ENCODE measurements at regions not wholly inside any gene's neighbourhood (a gene's known extent, or its start where the extent isn't known, plus 50 kb on each side); places are given as distances from the start of the nearest gene placed in this dataset.
"Not testable (repeated sequence)": the region's sequence is repeated elsewhere in the genome, so short reads cannot be mapped to it uniquely, and the experiment has no call there.

GRCh38 chr1:148377992-148378391 is 105.1 kb downstream of the PPIAL4G start:
- not testable (repeated sequence) for TF ChIP-seq POLR2A, POLR2AphosphoS5 (IDR thresholded peaks at IDR 0.05)
- TF ChIP-seq, protein P1, sequence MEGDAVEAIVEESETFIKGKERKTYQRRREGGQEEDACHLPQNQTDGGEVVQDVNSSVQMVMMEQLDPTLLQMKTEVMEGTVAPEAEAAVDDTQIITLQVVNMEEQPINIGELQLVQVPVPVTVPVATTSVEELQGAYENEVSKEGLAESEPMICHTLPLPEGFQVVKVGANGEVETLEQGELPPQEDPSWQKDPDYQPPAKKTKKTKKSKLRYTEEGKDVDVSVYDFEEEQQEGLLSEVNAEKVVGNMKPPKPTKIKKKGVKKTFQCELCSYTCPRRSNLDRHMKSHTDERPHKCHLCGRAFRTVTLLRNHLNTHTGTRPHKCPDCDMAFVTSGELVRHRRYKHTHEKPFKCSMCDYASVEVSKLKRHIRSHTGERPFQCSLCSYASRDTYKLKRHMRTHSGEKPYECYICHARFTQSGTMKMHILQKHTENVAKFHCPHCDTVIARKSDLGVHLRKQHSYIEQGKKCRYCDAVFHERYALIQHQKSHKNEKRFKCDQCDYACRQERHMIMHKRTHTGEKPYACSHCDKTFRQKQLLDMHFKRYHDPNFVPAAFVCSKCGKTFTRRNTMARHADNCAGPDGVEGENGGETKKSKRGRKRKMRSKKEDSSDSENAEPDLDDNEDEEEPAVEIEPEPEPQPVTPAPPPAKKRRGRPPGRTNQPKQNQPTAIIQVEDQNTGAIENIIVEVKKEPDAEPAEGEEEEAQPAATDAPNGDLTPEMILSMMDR (IDR thresholded peaks at IDR 0.05): not testable (repeated sequence)
